Hippocampal formation (tissue), 2 donors: ENCODE measurements at regions not wholly inside any gene's neighbourhood (a gene's known extent, or its start where the extent isn't known, plus 50 kb on each side); places are given as distances from the start of the nearest gene placed in this dataset.
A peak's percentile ranks its signal among the peaks of the same experiment; 100 is the strongest.

Experiments
- DNase-seq, 2 donors: peaks; one replicate each; lab custom pipeline; 2025; lab: John Stamatoyannopoulos, UW

GRCh38 chr3:11089931-11090330 lies 64.4 kb upstream of the HRH1 start:
- DNase-seq: no peak

GRCh38 chr3:11090551-11090950 lies 63.7 kb upstream of the HRH1 start:
- DNase-seq: no peak

GRCh38 chr3:11091088-11091590 lies 63.2 kb upstream of the HRH1 start:
- no peak for DNase-seq

GRCh38 chr3:11091791-11092190 lies 62.5 kb upstream of the HRH1 start:
- DNase-seq: no peak

GRCh38 chr3:11093823-11094340 lies 60.4 kb upstream of the HRH1 start:
- DNase-seq: no peak

- DNase-seq: no peak
Measured at GRCh38 chr3:11095932-11096265, 58.4 kb upstream of the HRH1 start.

GRCh38 chr3:11096266-11097139 lies 57.8 kb upstream of the HRH1 start:
- peak; percentile 17 to 27 for DNase-seq

- no peak for DNase-seq
Measured at GRCh38 chr3:11099306-11099705, 55.0 kb upstream of the HRH1 start.
